ENCODE measurements at regions not wholly inside any gene's neighbourhood (a gene's known extent, or its start where the extent isn't known, plus 50 kb on each side); places are given as distances from the start of the nearest gene placed in this dataset.
A peak's percentile ranks its signal among the peaks of the same experiment; 100 is the strongest.
"Not testable (repeated sequence)": the region's sequence is repeated elsewhere in the genome, so short reads cannot be mapped to it uniquely, and the experiment has no call there.

DNA sequence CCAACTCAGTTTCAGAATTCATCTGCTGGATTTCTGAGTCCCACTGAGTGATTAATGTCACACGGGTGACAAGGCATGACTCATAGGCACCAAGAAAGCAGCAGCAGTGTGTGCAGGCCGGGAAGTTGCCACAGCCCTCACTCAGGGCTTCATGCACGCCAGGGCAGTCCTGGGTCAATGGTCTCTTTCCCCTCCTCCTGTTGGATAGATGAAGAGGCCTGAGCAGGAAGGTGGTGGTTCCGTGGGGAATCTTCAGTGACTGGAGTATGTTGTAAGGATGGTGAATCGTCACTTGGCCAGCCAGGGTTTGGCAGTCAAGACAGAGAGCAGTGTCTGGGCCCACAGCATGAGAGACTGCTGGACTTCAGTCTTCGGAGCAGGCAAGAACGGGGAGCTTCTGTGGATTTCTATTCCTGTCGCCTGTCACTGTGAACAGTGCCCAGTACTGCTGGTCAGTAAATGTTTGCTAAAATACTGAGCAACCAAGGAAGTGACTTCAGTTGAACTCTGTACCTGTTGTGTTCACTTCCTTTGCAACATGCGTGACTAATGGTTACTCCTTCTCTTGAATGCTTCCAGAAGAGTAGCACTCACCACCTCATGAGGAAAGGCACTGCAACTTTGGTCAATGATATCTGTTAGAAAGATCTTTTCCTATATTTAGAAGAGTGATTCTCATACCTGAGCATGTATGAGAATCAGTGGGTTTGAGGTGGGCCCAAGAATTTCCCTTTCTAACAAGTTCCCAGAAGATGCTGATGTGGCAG, 62.0 kb upstream of the CD93 start:
- DNase-seq = no peak

DNA sequence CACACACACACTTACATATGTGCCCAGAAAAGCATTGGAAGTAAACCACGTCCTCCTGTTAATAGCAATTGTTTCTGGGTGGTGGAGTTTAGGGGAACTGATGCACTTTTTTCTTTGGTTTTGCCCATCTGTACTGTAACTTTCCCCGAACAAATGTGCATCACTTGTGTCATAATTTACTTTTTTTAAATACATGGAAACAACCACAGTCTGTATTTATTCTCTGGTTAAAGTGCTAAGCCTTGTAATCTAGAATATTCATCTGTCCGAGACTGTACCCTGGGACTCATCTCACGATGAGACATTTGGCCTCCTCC, 61.5 kb upstream of the CD93 start:
- DNase-seq = no peak

DNA sequence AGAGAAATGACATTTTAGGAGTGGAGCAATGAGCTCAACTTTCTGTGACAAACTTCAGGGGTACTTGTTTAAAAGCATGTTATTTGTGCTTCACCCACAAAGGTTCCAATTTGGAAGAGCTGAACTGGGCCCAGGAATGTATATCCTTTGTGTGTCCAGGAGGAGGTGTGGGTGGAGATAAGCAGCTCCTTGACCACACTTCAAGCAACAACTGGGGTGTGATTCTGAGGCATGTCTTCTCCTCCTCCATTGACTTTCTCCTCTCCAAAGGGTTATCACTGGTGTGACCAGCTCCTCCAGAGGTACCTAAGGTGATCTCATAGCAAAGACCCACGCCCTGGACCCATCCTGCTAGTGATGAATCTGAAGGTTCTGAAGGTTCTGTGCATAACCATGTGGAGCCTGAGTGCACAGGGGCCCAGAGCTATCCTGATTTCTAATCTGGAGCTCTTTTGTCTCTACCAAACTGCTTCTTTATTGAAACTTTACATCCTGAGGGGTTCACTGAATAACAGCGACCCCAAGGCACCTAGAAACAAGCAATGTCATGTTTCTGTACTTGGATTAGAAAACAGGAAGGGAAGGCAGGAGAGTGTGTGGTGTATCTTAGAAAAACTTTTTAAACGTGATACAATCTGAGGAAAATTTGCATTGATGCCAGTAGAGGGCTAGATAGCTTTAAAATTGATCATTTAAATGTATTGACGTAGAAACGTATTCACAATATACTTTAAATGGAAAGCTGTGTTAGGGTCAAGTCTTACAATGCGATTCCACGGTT, 60.9 kb upstream of the CD93 start:
- DNase-seq = no peak

DNA sequence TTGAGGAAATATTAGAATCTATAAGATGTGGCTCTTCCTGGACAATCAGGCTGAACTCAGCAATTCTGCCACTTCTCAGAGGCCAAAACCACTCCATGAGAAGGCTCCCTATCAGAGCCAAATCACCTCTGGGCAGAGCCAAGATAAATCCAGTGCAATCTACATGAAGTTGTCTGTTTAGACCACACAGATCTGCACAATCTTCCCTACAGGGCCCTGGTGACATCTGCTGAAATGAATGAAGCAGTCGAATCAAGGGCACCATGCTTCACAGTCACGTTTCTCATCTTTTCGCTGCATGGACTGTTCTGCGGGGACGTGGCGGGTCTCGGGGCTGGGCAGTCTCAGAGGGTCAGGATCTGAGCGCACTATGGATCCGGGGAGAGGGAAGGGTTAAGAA, 60.1 kb upstream of the CD93 start:
- DNase-seq = no peak

DNA sequence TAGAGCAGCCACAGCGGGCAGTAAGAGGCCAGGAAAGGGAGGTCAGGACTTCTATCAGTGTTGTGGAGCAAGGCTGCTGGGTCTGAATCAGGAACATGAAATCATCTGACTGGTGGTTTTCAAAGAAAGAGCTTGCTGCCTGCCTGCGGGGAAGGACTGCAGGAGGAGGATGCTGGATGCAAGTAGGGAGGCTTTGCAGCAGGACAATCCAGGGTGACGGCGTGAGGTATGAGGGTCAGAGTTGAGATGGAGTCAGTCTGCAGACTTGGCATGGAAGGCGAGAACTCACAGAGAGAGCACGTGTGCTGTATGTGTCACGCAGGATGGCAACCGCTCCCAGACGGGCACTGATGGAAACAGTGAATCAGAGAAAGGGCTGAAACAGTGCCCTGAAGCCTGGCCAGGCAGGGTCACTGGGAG, 59.2 kb upstream of the CD93 start:
- peak; percentile 9 for DNase-seq

DNA sequence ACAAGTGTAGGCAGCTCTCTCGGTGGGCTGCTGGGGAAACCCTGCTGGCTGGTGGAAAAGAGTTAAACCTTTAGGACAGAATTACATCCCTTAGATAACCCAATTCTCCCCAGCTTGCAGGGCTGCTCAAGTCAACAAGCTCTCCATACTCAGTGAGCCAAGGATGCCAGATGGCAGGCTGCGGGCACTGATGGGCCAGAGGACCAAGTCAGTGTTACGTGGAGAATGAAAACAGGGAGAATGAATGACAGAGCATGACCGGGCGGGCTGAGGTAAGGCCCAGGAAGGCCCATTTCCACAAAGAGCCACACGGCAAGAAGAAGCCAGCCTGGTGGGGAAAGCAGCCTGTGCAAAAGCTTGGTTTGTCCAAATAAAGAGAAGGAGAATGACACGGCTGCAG, 58.7 kb upstream of the CD93 start:
- peak; percentile 36 for DNase-seq

DNA sequence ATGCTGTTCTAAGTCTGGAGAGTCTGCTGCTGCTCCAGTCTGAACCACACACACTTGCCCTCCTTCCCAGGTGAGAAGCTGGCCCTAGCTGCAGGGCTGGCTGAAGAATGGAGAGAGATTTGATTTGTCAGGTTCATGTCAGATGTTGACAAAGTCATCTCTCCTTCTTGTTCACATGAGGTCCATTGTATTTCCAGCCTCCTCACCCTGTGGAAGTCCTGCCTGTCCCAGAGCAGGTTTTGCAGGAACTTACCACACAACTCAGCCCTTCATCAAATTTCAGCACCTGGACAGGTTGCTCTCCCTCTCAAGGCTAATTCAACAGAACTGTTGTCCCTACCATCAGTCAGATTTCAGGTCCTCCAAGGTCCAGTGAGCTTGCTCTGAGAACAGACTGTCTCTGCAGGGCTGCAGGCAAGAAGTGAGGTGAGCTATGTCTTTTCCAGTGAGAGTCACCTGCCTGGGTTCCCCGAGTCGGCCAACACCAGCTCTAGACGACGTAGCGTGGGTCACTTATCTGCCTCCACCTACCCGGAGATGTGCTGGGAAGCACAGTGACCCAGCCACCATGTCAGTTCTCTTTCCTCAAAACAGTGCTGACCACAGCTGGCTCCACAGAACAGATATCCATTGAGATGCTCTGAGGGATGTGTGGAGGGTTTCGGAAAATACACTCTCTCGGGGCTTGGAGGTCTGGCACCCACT, 58.0 kb upstream of the CD93 start:
- no peak for DNase-seq

DNA sequence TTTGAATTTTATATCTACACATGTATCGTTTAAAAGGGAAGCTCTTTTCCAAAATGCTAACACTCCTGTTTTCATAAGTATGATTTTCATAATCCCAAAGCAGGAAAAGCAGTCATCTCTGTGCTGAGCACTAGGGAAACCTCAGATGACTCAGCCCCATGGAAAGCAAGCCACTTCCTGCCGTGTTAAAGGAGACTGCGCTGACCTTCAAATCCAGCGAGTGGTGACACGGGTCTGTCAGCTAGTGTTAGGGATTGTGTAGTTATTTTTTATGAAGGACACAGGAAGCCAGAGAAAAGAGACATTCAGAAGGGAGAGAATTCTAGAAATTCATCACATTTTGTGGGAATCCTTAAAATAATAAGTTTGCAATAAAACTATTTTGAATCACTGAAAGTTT, 57.0 kb upstream of the CD93 start:
- no peak for DNase-seq

DNA sequence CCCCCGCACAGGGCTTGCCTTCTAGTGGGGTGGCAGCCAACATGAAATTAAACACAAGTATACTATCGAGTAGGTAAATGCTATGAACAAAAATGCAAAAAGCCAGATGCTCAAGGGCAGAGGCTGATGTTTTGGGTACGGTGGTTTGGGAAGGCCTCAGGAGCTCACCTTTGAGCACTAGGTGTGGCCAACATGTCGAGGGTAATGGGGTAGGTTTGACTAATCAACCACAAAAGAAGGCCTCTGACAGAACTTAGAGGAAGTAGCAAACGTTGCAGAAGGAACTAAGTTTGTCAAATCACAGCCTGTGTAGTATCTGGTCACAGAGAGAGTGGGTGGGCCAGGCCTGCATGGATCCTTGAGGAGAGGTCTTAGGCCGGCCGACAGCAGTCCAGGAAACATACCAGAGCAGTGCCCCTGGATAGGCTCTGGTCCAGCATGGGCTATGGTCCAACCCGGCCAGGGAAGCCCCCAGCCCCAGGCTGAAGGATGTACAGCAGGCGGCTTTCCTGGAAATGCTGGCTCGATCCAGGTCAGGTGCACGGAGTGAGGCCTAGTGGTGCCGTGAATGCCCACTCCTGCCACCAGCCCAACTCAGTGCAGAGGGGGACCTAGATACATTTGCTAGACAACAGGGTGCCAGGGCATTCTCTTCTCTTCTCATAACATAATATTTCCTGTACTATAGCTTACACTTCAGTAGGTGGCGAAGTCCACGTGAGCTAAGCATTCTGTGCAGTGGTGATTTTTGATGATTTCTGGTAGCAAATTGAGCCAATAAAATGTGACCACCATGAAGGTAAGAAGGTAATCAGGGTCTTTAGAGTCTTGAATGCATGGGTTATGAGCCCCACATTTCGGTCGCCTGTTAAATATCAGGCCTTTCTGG, 56.3 kb upstream of the CD93 start:
- DNase-seq = no peak

DNA sequence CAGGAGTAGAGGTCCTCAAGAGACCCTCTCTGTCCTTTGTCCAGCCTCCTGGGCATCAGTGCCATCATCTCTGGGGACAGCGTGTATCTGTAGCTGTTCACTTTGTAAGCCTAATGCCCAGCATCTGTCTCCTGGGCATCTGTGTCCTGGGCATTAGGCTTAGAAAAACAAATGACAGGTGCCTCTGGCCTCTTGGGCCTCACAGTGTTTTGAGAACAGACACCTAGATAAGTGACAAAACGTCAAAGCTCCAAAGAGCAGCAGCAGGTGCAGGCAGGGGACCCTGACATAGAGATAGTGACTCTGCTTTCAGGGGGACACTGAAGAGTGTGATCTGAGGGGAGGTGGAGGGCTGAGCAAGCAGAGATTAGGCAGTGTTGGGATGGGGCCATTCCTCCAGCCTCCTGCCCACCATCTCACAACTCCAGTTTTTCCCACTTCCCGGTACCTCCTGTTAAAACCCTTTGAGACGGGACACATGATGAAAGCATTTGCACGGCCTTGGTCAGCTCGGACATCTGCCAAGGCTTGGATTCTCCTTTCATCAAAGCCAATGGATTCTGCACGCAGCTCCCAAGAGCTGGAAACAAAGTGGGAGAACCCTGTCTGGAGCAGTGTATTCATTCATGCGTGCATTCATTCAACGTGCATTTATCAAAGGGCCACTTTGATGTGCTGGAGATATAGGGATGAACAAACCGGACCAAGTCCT, 55.5 kb upstream of the CD93 start:
- DNase-seq = no peak

DNA sequence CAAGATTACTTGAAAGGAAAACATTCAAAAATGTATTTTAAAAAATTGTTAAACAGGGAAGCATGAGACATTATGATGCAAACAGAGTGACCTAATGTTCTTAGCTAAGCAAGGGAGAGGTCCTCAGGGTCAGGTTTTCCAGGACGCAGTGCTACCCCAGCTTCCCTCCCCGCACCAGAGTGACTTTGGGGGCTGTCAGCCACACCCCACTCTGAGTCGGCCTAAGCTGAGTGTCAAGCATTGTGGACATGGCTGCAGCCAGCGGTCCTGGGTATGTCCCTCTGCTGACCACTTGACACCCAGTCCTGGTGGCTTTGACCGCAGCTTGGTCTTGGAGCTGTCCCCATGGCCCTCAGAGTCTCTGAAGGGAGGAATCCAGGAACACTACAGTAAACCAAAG, 54.9 kb upstream of the CD93 start:
- no peak for DNase-seq

DNA sequence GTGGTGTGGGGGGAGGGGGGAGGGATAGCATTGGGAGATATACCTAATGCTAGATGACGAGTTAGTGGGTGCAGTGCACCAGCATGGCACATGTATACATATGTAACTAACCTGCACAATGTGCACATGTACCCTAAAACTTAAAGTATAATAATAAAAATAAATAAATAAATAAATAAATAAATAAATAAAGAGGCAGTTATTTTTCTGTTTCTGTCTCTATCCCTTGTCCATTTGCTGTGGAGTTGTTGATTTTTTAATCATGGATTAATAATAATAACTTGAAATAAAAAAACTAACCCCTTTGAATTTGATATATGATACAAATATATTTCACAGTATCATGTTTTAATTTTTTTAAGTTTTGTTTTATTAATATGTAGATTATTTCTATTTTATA, 53.9 kb upstream of the CD93 start:
- not testable (repeated sequence) for DNase-seq

DNA sequence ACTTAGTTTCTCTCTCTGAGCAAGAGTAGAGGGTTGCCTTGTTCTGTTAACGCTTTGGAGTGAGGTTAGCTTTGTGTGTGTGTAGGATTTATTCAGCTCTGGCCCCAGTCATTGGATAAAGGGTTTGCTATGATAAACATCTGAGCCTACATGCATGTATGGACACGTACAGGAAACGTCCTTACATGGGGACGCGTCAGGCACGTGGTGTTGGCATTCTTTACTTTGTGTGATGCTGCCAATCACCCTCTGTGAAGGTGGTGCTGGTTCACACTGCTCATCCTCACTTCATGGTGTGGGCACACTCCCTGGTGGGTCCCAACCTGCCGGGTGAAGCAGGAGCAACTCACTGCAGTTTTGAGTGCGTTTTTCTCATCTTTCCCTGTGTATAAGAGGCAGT, 53.4 kb upstream of the CD93 start:
- DNase-seq = no peak

DNA sequence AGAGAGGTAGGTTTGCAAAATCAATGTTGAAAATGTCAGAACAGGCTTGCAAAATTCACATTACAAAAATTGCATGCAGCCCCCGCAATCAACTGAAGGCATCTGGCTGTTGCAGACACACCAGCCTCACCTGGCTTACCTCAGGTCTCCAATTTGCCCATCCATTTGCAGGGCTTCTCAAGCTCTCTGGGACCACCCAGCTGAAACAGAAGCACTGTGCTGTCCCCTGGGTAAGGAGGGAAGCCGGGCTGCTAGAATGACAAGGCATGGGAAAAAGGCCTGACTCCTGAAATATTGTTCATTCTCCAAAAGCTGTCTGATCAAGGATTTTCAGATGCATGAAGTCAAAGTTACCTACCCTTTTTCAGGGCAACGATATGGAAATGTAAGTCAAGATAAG, 52.6 kb upstream of the CD93 start:
- no peak for DNase-seq

DNA sequence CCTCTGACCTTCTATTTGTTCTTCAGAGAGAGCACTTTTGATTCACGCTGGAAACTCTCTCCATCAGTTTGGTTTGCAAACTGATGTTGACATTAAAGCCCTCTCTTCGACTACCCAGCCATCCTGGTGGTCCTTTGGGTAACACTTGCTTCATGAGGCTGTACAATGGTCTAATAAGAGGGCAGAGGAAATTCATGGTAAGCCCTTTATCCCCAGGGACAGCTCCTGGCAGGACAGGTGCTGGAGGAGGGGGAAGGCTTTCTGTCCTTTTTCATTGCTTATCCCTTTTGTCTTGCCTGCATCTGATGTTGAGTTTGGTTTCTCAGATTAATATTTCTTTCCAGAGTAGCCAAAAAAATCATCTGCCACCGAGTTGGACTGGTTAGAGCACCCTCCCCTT, 52.1 kb upstream of the CD93 start:
- no peak for DNase-seq

DNA sequence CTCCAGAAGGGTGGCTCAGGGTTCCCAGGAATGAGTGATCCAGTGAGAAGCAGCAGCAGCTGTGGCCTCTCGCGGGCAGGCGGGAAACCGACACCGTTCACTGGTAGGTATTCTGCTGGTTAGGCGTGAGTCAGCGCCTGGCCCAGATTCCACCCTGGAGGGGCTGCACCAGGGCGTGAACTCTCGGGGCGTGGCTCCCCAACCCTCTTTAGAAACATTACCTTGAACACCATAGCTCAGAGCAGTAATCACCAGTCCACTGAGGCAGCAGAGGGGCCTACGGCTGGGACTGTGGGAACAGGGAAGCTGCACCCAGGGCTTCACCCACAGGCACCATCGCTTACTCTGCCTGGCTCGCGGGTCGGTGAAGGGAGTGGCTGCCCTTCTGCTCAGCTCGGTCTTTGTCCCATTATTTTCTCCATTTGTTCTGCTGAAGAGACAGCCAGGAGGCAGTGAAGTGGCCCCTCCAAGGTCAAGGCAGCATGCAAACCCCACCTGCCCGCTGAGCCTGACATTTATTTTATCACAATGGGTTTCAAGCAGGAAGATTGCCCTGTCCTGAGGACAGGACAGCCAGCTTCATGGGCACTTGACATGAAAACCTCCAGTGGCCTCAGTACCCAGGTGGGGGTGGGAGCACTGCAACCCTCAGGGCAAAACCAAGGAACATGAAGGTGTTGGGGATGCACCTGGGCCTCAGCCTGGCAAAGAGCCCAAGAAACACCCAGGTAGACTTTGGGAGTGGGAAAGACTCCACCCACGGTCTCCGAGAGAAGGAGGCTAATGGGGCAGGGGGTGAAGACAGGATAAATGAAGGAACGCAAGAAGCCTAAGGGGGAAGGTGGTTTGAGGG, 51.0 kb upstream of the CD93 start:
- DNase-seq = no peak

DNA sequence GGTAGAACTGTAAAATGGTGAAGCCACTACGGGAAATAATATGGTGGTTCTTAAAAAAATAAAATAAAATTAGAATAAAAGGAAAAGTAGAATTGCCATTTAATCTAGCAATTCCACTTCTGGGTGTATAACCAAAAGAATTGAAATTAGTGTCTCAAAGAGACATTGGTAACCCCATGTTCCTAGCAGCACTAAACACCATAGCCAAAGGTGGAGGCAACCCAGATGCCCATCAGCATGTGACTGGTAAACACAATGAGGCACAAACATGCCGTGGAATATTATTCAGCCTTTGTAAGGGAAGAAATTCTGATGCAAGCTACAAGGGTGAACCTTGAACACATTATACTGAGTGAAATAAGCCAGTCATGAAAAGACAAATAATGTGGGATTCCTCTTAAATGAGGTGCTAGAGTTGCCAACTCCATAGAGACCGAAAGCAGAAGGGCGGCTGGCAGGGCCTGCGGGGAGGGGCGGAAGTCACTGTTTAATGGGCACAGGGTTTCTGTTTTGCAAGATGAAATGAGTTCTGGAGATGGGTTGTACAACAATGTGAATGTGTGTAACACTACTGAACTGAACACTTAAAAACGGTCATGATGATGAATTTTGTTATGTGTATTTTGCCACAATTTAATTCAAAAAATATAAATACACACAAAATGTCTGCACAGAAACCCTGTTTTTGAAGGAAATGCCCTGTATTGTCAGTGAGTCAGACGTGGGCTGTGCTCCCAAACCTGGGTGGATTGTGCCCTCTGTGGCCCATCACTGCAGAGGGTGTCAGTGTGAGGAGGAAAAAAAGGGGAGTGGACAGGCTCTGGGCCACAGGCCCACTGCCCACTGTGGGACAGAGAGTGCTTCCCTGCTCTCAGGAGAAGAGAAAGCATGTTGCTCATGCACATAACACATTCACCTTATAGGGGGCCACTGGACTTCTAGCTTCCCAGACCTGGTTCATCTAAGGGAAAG, 49.6 kb upstream of the CD93 start:
- DNase-seq = no peak
